Panc1 (cell line): ENCODE measurements at regions not wholly inside any gene's neighbourhood (a gene's known extent, or its start where the extent isn't known, plus 50 kb on each side); places are given as distances from the start of the nearest gene placed in this dataset.

Experiments
- ATAC-seq: fragments of 200-7000 bp; cut with Tn5 transposase; 2 replicates; pipeline ENCODE4 v1.9.1; 2020; ENCODE audit warnings: mild to moderate bottlenecking, moderate library complexity
- BruUV-seq: library from RNA; stranded (reverse); fragments of 400-500 nt; replicated peaks from 2 replicates; lab custom pipeline; 2021; lab: Mats Ljungman, UMichigan
- CTCF ChIA-PET: fragments of 300-600 bp; sonication (Branson Sonifier 250); formaldehyde crosslinking; loops from one replicate; lab custom pipeline; 2022; ENCODE audit warnings: antibody characterized with exemption; lab: Charles Lee
- POLR2A ChIA-PET: fragments of 300-600 bp; sonication (Branson Sonifier 250); formaldehyde crosslinking; loops from one replicate; lab custom pipeline; 2022; ENCODE audit warnings: antibody characterized with exemption; lab: Charles Lee
- DNase-seq: peaks from one replicate; pipeline ENCODE4 v3.0.0-alpha.2; 2010; ENCODE audit warnings: low read depth, low spot score
- H3K27ac ChIP-seq: 2 replicates; pipeline ENCODE4 v1.5.1; 2011; ENCODE audit warnings: mild to moderate bottlenecking, low read length, inconsistent platforms
- H3K27me3 ChIP-seq: fragments of 200-500 bp; sonication (Bioruptor generic); 2 replicates; pipeline ENCODE4 v1.6.0; 2014; ENCODE audit warnings: low read length, inconsistent platforms; ENCODE audit not compliant: control insufficient read depth, insufficient read depth
- H3K36me3 ChIP-seq: fragments of 200-500 bp; sonication (Bioruptor generic); 2 replicates; pipeline ENCODE4 v1.5.1; 2014; ENCODE audit warnings: inconsistent platforms, mild to moderate bottlenecking, low read length, moderate library complexity; ENCODE audit not compliant: control insufficient read depth, insufficient read depth
- H3K4me1 ChIP-seq: 2 replicates; pipeline ENCODE4 v1.5.1; 2011; ENCODE audit warnings: inconsistent platforms, mild to moderate bottlenecking, low read length, moderate library complexity; ENCODE audit not compliant: control insufficient read depth, insufficient read depth
- H3K4me3 ChIP-seq, 2 experiments: 2 replicates each; pipeline ENCODE4 v1.5.1; 2011 to 2012; ENCODE audit warnings: low read depth in 2 of 2, low read length in 2 of 2, mild to moderate bottlenecking in 2 of 2, inconsistent platforms in 1 of 2, moderate library complexity in 1 of 2
- H3K9me3 ChIP-seq: fragments of 200-500 bp; sonication (Bioruptor generic); 2 replicates; pipeline ENCODE4 v1.5.1; 2014; ENCODE audit warnings: low read depth, mild to moderate bottlenecking, inconsistent platforms, low read length, moderate library complexity; ENCODE audit not compliant: control insufficient read depth, insufficient read depth
- CTCF ChIP-seq: fragments of 450-650 bp; IDR thresholded peaks from 2 replicates; pipeline ENCODE4 v1.5.1; 2017; ENCODE audit warnings: mild to moderate bottlenecking
- POLR2AphosphoS5 ChIP-seq: IDR thresholded peaks from 2 replicates; pipeline ENCODE4 v1.6.1; 2012; ENCODE audit warnings: mild to moderate bottlenecking, low read depth, low read length, moderate library complexity
- REST ChIP-seq, 2 experiments: IDR thresholded peaks; 2 replicates each; pipeline ENCODE4 v1.6.1; 2011 to 2012; ENCODE audit warnings: low read depth in 2 of 2, control low read depth in 1 of 2, low read length in 1 of 2, mild to moderate bottlenecking in 1 of 2, moderate library complexity in 1 of 2; ENCODE audit not compliant: insufficient read depth in 1 of 2
- SIN3A ChIP-seq: IDR thresholded peaks from 2 replicates; pipeline ENCODE4 v1.6.1; 2012; ENCODE audit warnings: low read depth, mild to moderate bottlenecking, low read length, moderate library complexity, borderline replicate concordance; ENCODE audit not compliant: insufficient read depth
- TCF7L2 ChIP-seq: IDR thresholded peaks from 2 replicates; pipeline ENCODE4 v1.6.1; 2011; ENCODE audit warnings: mild to moderate bottlenecking, low read depth, low read length, inconsistent platforms
- in situ Hi-C: cut with HindIII; loops from 2 replicates; pipeline ENCODE4 v1.10.0; 2016; ENCODE audit warnings: low sequenced_read_pairs, low pct_unique_long_range_greater_than_20kb
- intact Hi-C: fragments of 100-400 bp; cut with micrococcal nuclease; formaldehyde crosslinking; loops from one replicate; pipeline ENCODE4 v1.10.0; 2022; ENCODE audit not compliant: unreplicated experiment

- intact Hi-C loops: no loop called here
Observed at GRCh38 chrX:95290455-95290854, 1394.2 kb upstream of the DIAPH2 start.

GRCh38 chrX:95291561-95291960 lies 1393.1 kb upstream of the DIAPH2 start:
- no peaks in the 10 kb centered on the region for H3K4me1 ChIP-seq
- H3K9me3 ChIP-seq: no peaks in the 10 kb centered on the region
- intact Hi-C loops (no loop called here), in situ Hi-C loops (no loop called here)
- ATAC-seq (no peak), DNase-seq (no peak)
- BruUV-seq: no TSS peak
- no peaks in the 10 kb centered on the region for H3K36me3 ChIP-seq
- no peak for TF ChIP-seq SIN3A
- TF ChIP-seq REST (IDR thresholded peaks at IDR 0.05; ENCODE audit: insufficient read depth in 1 of 2, low read depth in 2 of 2, low read length in 1 of 2): no peak
- TF ChIP-seq POLR2AphosphoS5: no peak
- TF ChIP-seq CTCF: no peak
- TF ChIP-seq TCF7L2: no peak
- CTCF ChIA-PET: no interaction called here
- H3K4me3 ChIP-seq: no peak overlapping the region
- no peaks in the 10 kb centered on the region for H3K27me3 ChIP-seq
- POLR2A ChIA-PET: no interaction called here
- H3K27ac ChIP-seq: no peak overlapping the region

More at GRCh38 chrX:95290455-95290854, 1394.2 kb upstream of the DIAPH2 start:
- ATAC-seq: no peak
- BruUV-seq: no TSS peak
- POLR2A ChIA-PET: no interaction called here
- no peak for TF ChIP-seq CTCF
- TF ChIP-seq SIN3A: no peak
- TF ChIP-seq REST (IDR thresholded peaks at IDR 0.05; ENCODE audit: insufficient read depth in 1 of 2, low read depth in 2 of 2, low read length in 1 of 2): no peak
- no peak for TF ChIP-seq TCF7L2
- no peak for TF ChIP-seq POLR2AphosphoS5
- no peaks in the 10 kb centered on the region for H3K27me3 ChIP-seq
- no peaks in the 10 kb centered on the region for H3K9me3 ChIP-seq
- no peak overlapping the region for H3K27ac ChIP-seq
- H3K4me3 ChIP-seq: no peak overlapping the region
- no peaks in the 10 kb centered on the region for H3K36me3 ChIP-seq
- no peaks in the 10 kb centered on the region for H3K4me1 ChIP-seq
- CTCF ChIA-PET: no interaction called here
- in situ Hi-C loops: no loop called here
- DNase-seq: no peak
